Naive thymus-derived CD4-positive, alpha-beta T cell (primary cell): ENCODE measurements at regions not wholly inside any gene's neighbourhood (a gene's known extent, or its start where the extent isn't known, plus 50 kb on each side); places are given as distances from the start of the nearest gene placed in this dataset.

Experiments
- ATAC-seq: fragments of 150-1000 bp; cut with Tn5 transposase; 2 replicates; pipeline ENCODE4 v1.10.0; 2021; ENCODE audit warnings: mild to moderate bottlenecking, moderate library complexity
- CTCF ChIA-PET: fragments of 350-600 bp; sonication (Branson Sonifier 250); formaldehyde crosslinking; loops from one replicate; lab custom pipeline; 2021; ENCODE audit warnings: antibody characterized with exemption; lab: Charles Lee
- POLR2A ChIA-PET: fragments of 350-600 bp; sonication (Branson Sonifier 250); formaldehyde crosslinking; loops from one replicate; lab custom pipeline; 2021; ENCODE audit warnings: antibody characterized with exemption, inconsistent platforms; lab: Charles Lee
- DNase-seq, 9 donors: peaks; one replicate each; pipeline versions ENCODE4 v3.0.0 to v3.0.0-alpha.2; 2020 to 2022; ENCODE audit warnings: mixed read lengths in 1 of 9
- H3K27ac ChIP-seq: one replicate; pipeline ENCODE4 v1.7.0; 2013; ENCODE audit warnings: mild to moderate bottlenecking, low read depth, low read length, moderate library complexity
- H3K27me3 ChIP-seq, 2 donors: one replicate each; pipeline ENCODE4 v1.7.0; 2013; ENCODE audit warnings: low read length in 2 of 2, mild to moderate bottlenecking in 2 of 2, moderate library complexity in 2 of 2; ENCODE audit not compliant: control insufficient read depth in 2 of 2, insufficient read depth in 2 of 2
- H3K36me3 ChIP-seq, 3 experiments: 1 replicate in 2 of 3; 2 replicates in 1 of 3; pipeline ENCODE4 v1.7.0; 2013; ENCODE audit warnings: low read length in 3 of 3, mild to moderate bottlenecking in 3 of 3, moderate library complexity in 1 of 3; ENCODE audit not compliant: insufficient read depth in 3 of 3, control insufficient read depth in 2 of 3
- H3K4me1 ChIP-seq, 2 donors: one replicate each; pipeline ENCODE4 v1.7.0; 2013; ENCODE audit warnings: low read length in 2 of 2, mild to moderate bottlenecking in 2 of 2, moderate library complexity in 1 of 2; ENCODE audit not compliant: control insufficient read depth in 2 of 2, insufficient read depth in 2 of 2
- H3K4me3 ChIP-seq: 2 replicates; pipeline ENCODE4 v1.7.0; 2013; ENCODE audit warnings: mild to moderate bottlenecking, low read length
- H3K9me3 ChIP-seq, 3 experiments: 1 replicate in 2 of 3; 2 replicates in 1 of 3; pipeline ENCODE4 v1.7.0; 2013; ENCODE audit warnings: low read length in 3 of 3; ENCODE audit not compliant: control insufficient read depth in 2 of 3
- H3K27ac Mint-ChIP-seq, 9 donors: one replicate each; pipeline ENCODE4 v1.8.0; 2020 to 2022; ENCODE audit warnings: mixed read lengths in 9 of 9, mild to moderate bottlenecking in 8 of 9, moderate library complexity in 5 of 9, inconsistent platforms in 2 of 9
- H3K27me3 Mint-ChIP-seq, 5 donors: one replicate each; pipeline ENCODE4 v1.8.0; 2021 to 2022; ENCODE audit warnings: mixed read lengths in 5 of 5, mild to moderate bottlenecking in 1 of 5
- H3K36me3 Mint-ChIP-seq, 5 donors: one replicate each; pipeline ENCODE4 v1.8.0; 2020 to 2022; ENCODE audit warnings: mixed read lengths in 5 of 5, mild to moderate bottlenecking in 3 of 5, inconsistent platforms in 1 of 5
- H3K4me1 Mint-ChIP-seq, 7 donors: one replicate each; pipeline ENCODE4 v1.8.0; 2020 to 2022; ENCODE audit warnings: mixed read lengths in 7 of 7, mild to moderate bottlenecking in 3 of 7, inconsistent platforms in 1 of 7
- H3K4me3 Mint-ChIP-seq, 10 donors: one replicate each; pipeline ENCODE4 v1.8.0; 2020 to 2022; ENCODE audit warnings: mild to moderate bottlenecking in 10 of 10, mixed read lengths in 10 of 10, moderate library complexity in 6 of 10, inconsistent platforms in 2 of 10
- H3K9me3 Mint-ChIP-seq, 11 donors: one replicate each; pipeline ENCODE4 v1.8.0; 2020 to 2022; ENCODE audit warnings: mixed read lengths in 11 of 11, mild to moderate bottlenecking in 4 of 11, inconsistent platforms in 1 of 11, moderate library complexity in 1 of 11
- intact Hi-C, 2 donors: fragments of 100-400 bp; cut with micrococcal nuclease; formaldehyde crosslinking; loops; one replicate each; pipeline ENCODE4 v1.15.1; 2023

- Mint-ChIP-seq H3K36me3 (no peaks in the 10 kb centered on the region), H3K27me3 (peaks cover 0 to 6% (median 0%) of the 10 kb centered on the region in 5 donors), H3K4me3 (no peak overlapping the region), H3K4me1 (no peaks in the 10 kb centered on the region), H3K9me3 (peaks cover 0 to 4% (median 0%) of the 10 kb centered on the region in 11 donors), H3K27ac (no peak overlapping the region)
- ChIA-PET POLR2A (no interaction called here), CTCF (no interaction called here)
- Histone ChIP-seq H3K27me3 (no peaks in the 10 kb centered on the region), H3K4me1 (no peaks in the 10 kb centered on the region), H3K36me3 (no peaks in the 10 kb centered on the region), H3K9me3 (no peaks in the 10 kb centered on the region), H3K4me3 (no peak overlapping the region), H3K27ac (no peak overlapping the region)
- DNase-seq (no peak), ATAC-seq (no peak)
- intact Hi-C loops: no loop called here
These were observed 168.2 kb upstream of the PMEPA1 start for GRCh38 chr20:57877995-57878394.

- intact Hi-C loops: no loop called here
- Mint-ChIP-seq H3K4me1 (no peaks in the 10 kb centered on the region), H3K27ac (no peak overlapping the region), H3K36me3 (peaks cover 0 to 2% (median 0%) of the 10 kb centered on the region in 5 donors), H3K27me3 (peaks cover 0 to 6% (median 0%) of the 10 kb centered on the region in 5 donors), H3K4me3 (no peak overlapping the region), H3K9me3 (peaks cover 0 to 5% (median 0%) of the 10 kb centered on the region in 11 donors)
- Histone ChIP-seq H3K9me3 (no peaks in the 10 kb centered on the region), H3K4me3 (no peak overlapping the region), H3K4me1 (no peaks in the 10 kb centered on the region), H3K27me3 (no peaks in the 10 kb centered on the region), H3K36me3 (no peaks in the 10 kb centered on the region), H3K27ac (no peak overlapping the region)
- ATAC-seq: no peak
- CTCF ChIA-PET: no interaction called here
- POLR2A ChIA-PET: interaction anchor here (0.7 kb wide), 1 partner anchor 549 kb away, joined by 3 read pairs; no protein-coding TSS in a partner anchor
- no peak for DNase-seq
These were observed 167.5 kb upstream of the PMEPA1 start for GRCh38 chr20:57877131-57877824.

- ATAC-seq (no peak), DNase-seq (no peak)
- H3K9me3 ChIP-seq: no peaks in the 10 kb centered on the region
- no peak overlapping the region for H3K27ac ChIP-seq
- H3K4me1 Mint-ChIP-seq: no peaks in the 10 kb centered on the region
- peaks cover 0 to 4% (median 0%) of the 10 kb centered on the region in 5 donors for H3K36me3 Mint-ChIP-seq
- no peaks in the 10 kb centered on the region for H3K27me3 ChIP-seq
- no peaks in the 10 kb centered on the region for H3K4me1 ChIP-seq
- POLR2A ChIA-PET: no interaction called here
- intact Hi-C loops: no loop called here
- H3K4me3 Mint-ChIP-seq: no peak overlapping the region
- CTCF ChIA-PET: no interaction called here
- peaks cover 0 to 6% (median 0%) of the 10 kb centered on the region in 5 donors for H3K27me3 Mint-ChIP-seq
- H3K27ac Mint-ChIP-seq: no peak overlapping the region
- H3K4me3 ChIP-seq: no peak overlapping the region
- H3K36me3 ChIP-seq: no peaks in the 10 kb centered on the region
- peaks cover 0 to 5% (median 0%) of the 10 kb centered on the region in 11 donors for H3K9me3 Mint-ChIP-seq
These were observed 166.3 kb upstream of the PMEPA1 start for GRCh38 chr20:57876163-57876562.

- ChIA-PET POLR2A (no interaction called here), CTCF (no interaction called here)
- Mint-ChIP-seq H3K27ac (no peak overlapping the region), H3K4me1 (peaks cover 0 to 3% (median 0%) of the 10 kb centered on the region in 7 donors), H3K27me3 (peaks cover 0 to 15% (median 0%) of the 10 kb centered on the region in 5 donors), H3K9me3 (peaks cover 0 to 5% (median 0%) of the 10 kb centered on the region in 11 donors), H3K36me3 (peaks cover 0 to 4% (median 0%) of the 10 kb centered on the region in 5 donors), H3K4me3 (no peak overlapping the region)
- intact Hi-C loops: no loop called here
- ATAC-seq (no peak), DNase-seq (no peak)
- Histone ChIP-seq H3K4me1 (no peaks in the 10 kb centered on the region), H3K36me3 (no peaks in the 10 kb centered on the region), H3K27me3 (no peaks in the 10 kb centered on the region), H3K4me3 (no peak overlapping the region), H3K27ac (no peak overlapping the region), H3K9me3 (no peaks in the 10 kb centered on the region)
These were observed 164.3 kb upstream of the PMEPA1 start for GRCh38 chr20:57874141-57874540.

- Mint-ChIP-seq H3K27me3 (peaks cover 0 to 18% (median 0%) of the 10 kb centered on the region in 5 donors), H3K4me1 (peaks cover 0 to 3% (median 0%) of the 10 kb centered on the region in 7 donors), H3K9me3 (peaks cover 0 to 5% (median 0%) of the 10 kb centered on the region in 11 donors), H3K36me3 (peaks cover 0 to 4% (median 0%) of the 10 kb centered on the region in 5 donors), H3K27ac (no peak overlapping the region), H3K4me3 (no peak overlapping the region)
- no peak for ATAC-seq
- intact Hi-C loops: no loop called here
- Histone ChIP-seq H3K27ac (no peak overlapping the region), H3K27me3 (no peaks in the 10 kb centered on the region), H3K36me3 (no peaks in the 10 kb centered on the region), H3K9me3 (no peaks in the 10 kb centered on the region), H3K4me1 (no peaks in the 10 kb centered on the region), H3K4me3 (no peak overlapping the region)
- ChIA-PET POLR2A (no interaction called here), CTCF (interaction anchor here (0.8 kb wide), 1 partner anchor 335 kb away, joined by 4 read pairs; no protein-coding TSS in a partner anchor)
- no peak for DNase-seq
These were observed 163.1 kb upstream of the PMEPA1 start for GRCh38 chr20:57872816-57873409.

DNA sequence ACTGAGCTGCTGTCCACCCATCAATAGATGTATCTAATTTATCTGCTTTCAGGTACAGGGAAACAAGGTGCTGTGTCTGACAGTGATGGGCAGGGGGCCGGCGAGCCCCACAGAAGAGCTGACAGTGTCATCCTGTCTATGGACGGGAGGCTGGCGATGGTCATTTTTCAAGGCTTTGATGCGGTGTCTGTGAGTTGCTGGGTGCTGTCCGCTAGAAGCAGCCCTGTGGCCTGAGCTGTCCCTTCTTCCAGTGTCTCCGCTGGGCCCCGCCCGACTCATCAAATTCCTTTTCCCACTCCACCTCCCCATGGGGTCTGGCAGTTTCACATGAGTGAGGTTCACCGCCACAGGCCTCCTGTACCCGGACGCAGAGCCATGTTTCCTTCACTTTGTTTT, 161.4 kb upstream of the PMEPA1 start:
- ChIA-PET POLR2A (no interaction called here), CTCF (no interaction called here)
- Mint-ChIP-seq H3K4me1 (peaks cover 0 to 9% (median 6%) of the 10 kb centered on the region in 7 donors), H3K36me3 (peaks cover 0 to 4% (median 0%) of the 10 kb centered on the region in 5 donors), H3K27me3 (peaks cover 0 to 23% (median 1%) of the 10 kb centered on the region in 5 donors), H3K4me3 (no peak overlapping the region), H3K27ac (no peak overlapping the region), H3K9me3 (peaks cover 0 to 5% (median 0%) of the 10 kb centered on the region in 11 donors)
- ATAC-seq (no peak), DNase-seq (no peak)
- Histone ChIP-seq H3K4me3 (no peak overlapping the region), H3K27ac (no peak overlapping the region), H3K9me3 (no peaks in the 10 kb centered on the region), H3K4me1 (peaks cover 0 to 1% of the 10 kb centered on the region in 2 donors), H3K36me3 (no peaks in the 10 kb centered on the region), H3K27me3 (no peaks in the 10 kb centered on the region)
- intact Hi-C loops: no loop called here
